AG04450 (cell line): ENCODE measurements at regions not wholly inside any gene's neighbourhood (a gene's known extent, or its start where the extent isn't known, plus 50 kb on each side); places are given as distances from the start of the nearest gene placed in this dataset.

Experiments used
- CTCF ChIA-PET: fragments of 300-600, 350-600 bp; formaldehyde crosslinking; extraction: SDS; loops from one replicate; lab custom pipeline; 2022; ENCODE audit warnings: antibody characterized with exemption, inconsistent platforms; lab: Charles Lee
- POLR2A ChIA-PET: fragments of 350-600 bp; formaldehyde crosslinking; extraction: SDS; loops from one replicate; lab custom pipeline; 2021; ENCODE audit warnings: antibody characterized with exemption, inconsistent platforms; lab: Yijun Ruan, JAX
- DNase-seq: peaks from one replicate; pipeline ENCODE4 v3.0.0-alpha.2; 2011; ENCODE audit warnings: low read depth, low spot score
- H3K27ac ChIP-seq: one replicate; pipeline ENCODE4 v1.5.1; 2012; ENCODE audit warnings: low read depth, low read length, control low read depth
- H3K27me3 ChIP-seq: one replicate; pipeline ENCODE4 v1.6.0; 2012; ENCODE audit warnings: low read length; ENCODE audit not compliant: control insufficient read depth, insufficient read depth
- H3K4me3 ChIP-seq: 2 replicates; pipeline ENCODE4 v1.5.1; 2011; ENCODE audit warnings: mild to moderate bottlenecking, low read depth, low read length, control low read depth
- H3K9me3 ChIP-seq: 2 replicates; pipeline ENCODE4 v1.5.1; 2012; ENCODE audit warnings: low read length; ENCODE audit not compliant: control insufficient read depth, insufficient read depth
- CTCF ChIP-seq: IDR thresholded peaks from 2 replicates; pipeline ENCODE4 v1.5.1; 2011; ENCODE audit warnings: low read depth, low read length, control low read depth, inconsistent platforms

GRCh38 chr9:108439947-108440346 is 415.8 kb downstream of the ACTL7B start:
- no peak for DNase-seq
- Histone ChIP-seq H3K27me3 (no peaks in the 10 kb centered on the region), H3K4me3 (no peak overlapping the region), H3K9me3 (no peaks in the 10 kb centered on the region), H3K27ac (no peak overlapping the region)
- TF ChIP-seq CTCF = no peak
- POLR2A ChIA-PET = no interaction called here
- CTCF ChIA-PET = interaction anchor here (1.0 to 1.8 kb wide), 2 partner anchors 125 to 974 kb away, joined by 3 to 6 read pairs; no protein-coding TSS in a partner anchor

- no peaks in the 10 kb centered on the region for H3K27me3 ChIP-seq
- no peak for TF ChIP-seq CTCF
- CTCF ChIA-PET = no interaction called here
- H3K9me3 ChIP-seq = no peaks in the 10 kb centered on the region
- DNase-seq = no peak
- H3K4me3 ChIP-seq = no peak overlapping the region
- POLR2A ChIA-PET = no interaction called here
- no peak overlapping the region for H3K27ac ChIP-seq
Observed at GRCh38 chr9:108437656-108438055, 418.1 kb downstream of the ACTL7B start.

GRCh38 chr9:108436448-108436847 is 419.3 kb downstream of the ACTL7B start:
- Histone ChIP-seq H3K27me3 (no peaks in the 10 kb centered on the region), H3K9me3 (no peaks in the 10 kb centered on the region), H3K27ac (no peak overlapping the region), H3K4me3 (no peak overlapping the region)
- ChIA-PET CTCF (no interaction called here), POLR2A (no interaction called here)
- no peak for DNase-seq
- TF ChIP-seq CTCF = no peak

- TF ChIP-seq CTCF = no peak
- H3K27ac ChIP-seq = no peak overlapping the region
- H3K27me3 ChIP-seq = no peaks in the 10 kb centered on the region
- H3K4me3 ChIP-seq = no peak overlapping the region
- CTCF ChIA-PET = interaction anchor here (1.0 kb wide), 1 partner anchor 275 kb away, joined by 3 read pairs; no protein-coding TSS in a partner anchor
- no peaks in the 10 kb centered on the region for H3K9me3 ChIP-seq
- POLR2A ChIA-PET = no interaction called here
- DNase-seq = no peak
Observed at GRCh38 chr9:108434502-108434901, 421.3 kb downstream of the ACTL7B start.

GRCh38 chr9:108434036-108434435 is 421.8 kb downstream of the ACTL7B start:
- Histone ChIP-seq H3K4me3 (no peak overlapping the region), H3K27ac (no peak overlapping the region), H3K27me3 (no peaks in the 10 kb centered on the region), H3K9me3 (no peaks in the 10 kb centered on the region)
- TF ChIP-seq CTCF = no peak
- no peak for DNase-seq
- ChIA-PET POLR2A (no interaction called here), CTCF (interaction anchor here (0.9 to 1.0 kb wide), 3 partner anchors 24 to 1009 kb away, joined by 3 to 6 read pairs (median 3); no protein-coding TSS in a partner anchor)
